NCI-H2107 treated with DMSO at 0.1 percent for 48 hours (cell line): ENCODE measurements at regions not wholly inside any gene's neighbourhood (a gene's known extent, or its start where the extent isn't known, plus 50 kb on each side); places are given as distances from the start of the nearest gene placed in this dataset.
"Not testable (repeated sequence)": the region's sequence is repeated elsewhere in the genome, so short reads cannot be mapped to it uniquely, and the experiment has no call there.

Source experiments
- DNase-seq: peaks from one replicate; lab custom pipeline; 2025; ENCODE audit not compliant: unreplicated experiment; lab: John Stamatoyannopoulos, UW

GRCh38 chr2:187610450-187610849 is 56.2 kb upstream of the TFPI start:
- not testable (repeated sequence) for DNase-seq

- no peak for DNase-seq
These were observed 58.6 kb upstream of the TFPI start for GRCh38 chr2:187612857-187613256.

- no peak for DNase-seq
These were observed 60.5 kb upstream of the TFPI start for GRCh38 chr2:187614756-187615155.

- DNase-seq, result no peak
These were observed 61.1 kb upstream of the TFPI start for GRCh38 chr2:187615364-187615763.

- no peak for DNase-seq
These were observed 61.7 kb upstream of the TFPI start for GRCh38 chr2:187615902-187616301.

- no peak for DNase-seq
These were observed 62.9 kb upstream of the TFPI start for GRCh38 chr2:187617120-187617519.

- no peak for DNase-seq
These were observed 63.7 kb upstream of the TFPI start for GRCh38 chr2:187617905-187618304.

GRCh38 chr2:187618813-187619212 is 64.6 kb upstream of the TFPI start:
- no peak for DNase-seq

- no peak for DNase-seq
These were observed 72.9 kb upstream of the TFPI start for GRCh38 chr2:187627153-187627552.

- DNase-seq, result not testable (repeated sequence)
These were observed 82.6 kb upstream of the TFPI start for GRCh38 chr2:187636731-187637391.

- DNase-seq, result not testable (repeated sequence)
These were observed 83.1 kb upstream of the TFPI start for GRCh38 chr2:187637392-187637740.

GRCh38 chr2:187637771-187638170 is 83.5 kb upstream of the TFPI start:
- not testable (repeated sequence) for DNase-seq

GRCh38 chr2:187638840-187639239 is 84.6 kb upstream of the TFPI start:
- DNase-seq, result no peak

- no peak for DNase-seq
These were observed 86.8 kb upstream of the TFPI start for GRCh38 chr2:187640926-187641510.

GRCh38 chr2:187642498-187642897 is 88.3 kb upstream of the TFPI start:
- DNase-seq, result no peak

- no peak for DNase-seq
These were observed 90.3 kb upstream of the TFPI start for GRCh38 chr2:187644486-187644885.

- DNase-seq, result no peak
These were observed 90.7 kb upstream of the TFPI start for GRCh38 chr2:187644981-187645380.

GRCh38 chr2:187646556-187646955 is 92.3 kb upstream of the TFPI start:
- DNase-seq, result no peak

- no peak for DNase-seq
These were observed 100.3 kb upstream of the TFPI start for GRCh38 chr2:187654535-187654934.

GRCh38 chr2:187655001-187655400 is 100.8 kb upstream of the TFPI start:
- DNase-seq, result no peak

- DNase-seq, result no peak
These were observed 101.9 kb upstream of the TFPI start for GRCh38 chr2:187656123-187656522.

GRCh38 chr2:187658952-187659525 is 104.8 kb upstream of the TFPI start:
- no peak for DNase-seq

- not testable (repeated sequence) for DNase-seq
These were observed 121.8 kb upstream of the TFPI start for GRCh38 chr2:187676050-187676449.
